NCI-H226 (cell line): ENCODE measurements at regions not wholly inside any gene's neighbourhood (a gene's known extent, or its start where the extent isn't known, plus 50 kb on each side); places are given as distances from the start of the nearest gene placed in this dataset.

Source experiments
- DNase-seq: peaks from one replicate; pipeline ENCODE4 v3.0.0-alpha.2; 2015

GRCh38 chr14:79960288-79960687, 251.0 kb downstream of the DIO2 start:
- no peak for DNase-seq

DNA sequence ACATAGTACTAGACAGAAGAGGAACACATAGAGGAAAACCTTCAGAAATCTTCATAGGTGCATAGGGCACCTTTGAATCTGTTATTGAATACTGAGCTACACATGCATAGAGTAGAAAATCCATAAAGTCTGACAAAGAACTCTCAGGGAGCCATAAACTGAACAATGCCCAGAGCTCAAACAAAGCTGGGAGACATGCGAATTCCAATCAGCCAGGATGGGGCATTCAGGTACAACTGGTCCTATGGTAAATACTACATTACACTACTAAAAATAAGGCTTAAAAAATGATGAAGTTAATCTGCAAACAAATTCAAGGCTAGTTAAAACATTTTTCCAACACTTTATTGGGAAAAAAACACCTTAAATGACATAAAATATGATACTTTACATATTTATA, 259.7 kb downstream of the DIO2 start:
- DNase-seq: no peak

DNA sequence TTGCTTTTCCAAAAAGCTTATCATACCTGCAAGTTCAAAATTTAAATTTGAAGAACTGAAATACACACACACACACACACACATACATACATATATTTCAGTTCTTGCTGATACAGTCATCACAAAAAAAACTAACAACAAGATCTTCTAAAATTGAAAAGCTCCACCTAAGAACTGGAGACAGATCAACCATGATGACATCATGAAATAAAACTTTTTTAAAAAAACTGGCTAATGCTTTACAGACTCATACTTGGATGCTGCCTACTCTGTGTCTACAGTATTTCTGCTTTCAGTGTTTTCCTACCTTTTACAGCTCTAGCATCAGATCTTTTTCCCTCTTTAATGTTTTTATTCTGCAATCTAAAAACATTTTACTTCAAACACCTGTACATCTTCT, 261.4 kb downstream of the DIO2 start:
- no peak for DNase-seq

GRCh38 chr14:79947440-79948054, 263.8 kb downstream of the DIO2 start:
- DNase-seq: no peak

DNA sequence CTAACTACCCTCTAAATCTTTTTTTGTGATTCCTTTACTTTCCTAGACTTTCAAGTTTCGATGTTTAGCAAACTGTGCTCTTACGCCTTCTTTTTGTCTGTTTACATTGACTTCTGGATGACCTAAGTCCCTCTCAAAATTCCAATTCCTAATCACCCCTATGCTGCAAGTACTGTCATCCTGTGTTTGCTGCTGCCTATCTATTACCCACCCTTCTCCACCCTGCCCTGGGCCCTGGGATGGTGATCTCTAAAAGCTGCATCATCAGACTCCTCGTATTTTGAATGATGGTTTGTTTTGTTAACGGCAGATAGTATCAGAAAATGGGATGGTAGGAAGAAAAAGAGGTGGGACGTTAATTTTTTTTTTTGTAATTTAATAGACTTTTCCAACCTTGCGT, 272.1 kb downstream of the DIO2 start:
- no peak for DNase-seq

DNA sequence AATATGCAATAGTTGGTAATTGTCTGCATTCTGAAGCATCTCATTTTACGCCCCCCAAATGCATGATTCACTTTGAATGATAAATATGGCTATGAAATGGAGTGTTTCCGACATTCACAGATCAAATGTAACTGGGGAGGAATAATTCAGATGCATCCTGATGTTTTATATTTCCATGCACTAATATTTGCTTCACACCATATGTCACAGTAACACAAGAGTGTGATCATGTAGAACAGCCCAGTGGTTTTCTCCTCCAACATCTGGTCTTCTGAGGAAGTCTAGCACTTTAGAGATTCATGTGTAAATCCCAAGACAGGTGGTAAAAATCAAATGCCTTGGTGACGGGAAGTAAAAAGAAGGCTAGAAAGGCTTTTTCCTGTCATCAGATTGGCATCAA, 273.1 kb downstream of the DIO2 start:
- no peak for DNase-seq

DNA sequence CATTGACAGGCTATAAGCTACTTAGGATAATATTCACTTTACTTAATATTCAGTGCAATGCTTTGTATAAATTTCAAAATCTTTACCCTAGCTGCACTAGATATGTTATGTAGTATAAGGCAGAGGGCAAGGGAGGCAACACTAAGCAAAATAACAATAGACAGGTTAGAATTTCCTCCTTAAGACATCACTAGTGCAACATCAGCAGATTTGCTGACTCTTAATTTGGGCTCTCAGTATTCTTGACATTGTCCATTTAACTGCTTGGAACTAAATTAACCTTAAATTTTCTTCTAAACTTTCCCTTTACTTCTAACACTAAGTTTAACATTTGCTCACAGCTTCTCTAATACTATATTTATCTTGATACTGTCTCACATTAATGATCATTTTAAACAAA, 273.9 kb downstream of the DIO2 start:
- no peak for DNase-seq

- no peak for DNase-seq
These were observed 286.8 kb downstream of the DIO2 start for GRCh38 chr14:79924551-79924950.

- no peak for DNase-seq
These were observed 291.1 kb downstream of the DIO2 start for GRCh38 chr14:79920180-79920692.
